HEK293T (cell line): ENCODE measurements at regions not wholly inside any gene's neighbourhood (a gene's known extent, or its start where the extent isn't known, plus 50 kb on each side); places are given as distances from the start of the nearest gene placed in this dataset.

ENCODE experiments used
- CTCF ChIA-PET: fragments of 350-600 bp; formaldehyde crosslinking; extraction: SDS; loops from one replicate; lab custom pipeline; 2021; ENCODE audit warnings: antibody characterized with exemption, inconsistent platforms; lab: Yijun Ruan, JAX
- POLR2A ChIA-PET: fragments of 350-600 bp; formaldehyde crosslinking; extraction: SDS; loops from one replicate; lab custom pipeline; 2020; ENCODE audit warnings: antibody characterized with exemption, inconsistent platforms; lab: Yijun Ruan, JAX
- DNase-seq: peaks from one replicate; pipeline ENCODE4 v3.0.0; 2012; ENCODE audit warnings: mixed read lengths; ENCODE audit errors: extremely low spot score
- ARNT ChIP-seq: fragments of 450-650 bp; IDR thresholded peaks from 2 replicates; pipeline ENCODE4 v1.6.1; 2017; ENCODE audit warnings: mild to moderate bottlenecking
- BHLHE40 ChIP-seq: fragments of 450-650 bp; IDR thresholded peaks from 2 replicates; pipeline ENCODE4 v1.6.1; 2016; ENCODE audit warnings: mild to moderate bottlenecking, moderate library complexity, borderline replicate concordance
- CTBP1 ChIP-seq: fragments of 450-650 bp; IDR thresholded peaks from 2 replicates; pipeline ENCODE4 v1.6.1; 2016; ENCODE audit warnings: borderline replicate concordance
- ELF4 ChIP-seq: fragments of 450-650 bp; IDR thresholded peaks from 2 replicates; pipeline ENCODE4 v1.6.1; 2017; ENCODE audit warnings: antibody characterized with exemption
- FOXA1 ChIP-seq: fragments of 450-650 bp; IDR thresholded peaks from 2 replicates; pipeline ENCODE4 v1.6.1; 2016; ENCODE audit warnings: mild to moderate bottlenecking
- FOXK2 ChIP-seq: fragments of 450-650 bp; IDR thresholded peaks from 2 replicates; pipeline ENCODE4 v1.6.1; 2016; ENCODE audit warnings: mild to moderate bottlenecking
- FOXM1 ChIP-seq: fragments of 450-650 bp; IDR thresholded peaks from 2 replicates; pipeline ENCODE4 v1.6.1; 2017; ENCODE audit warnings: mild to moderate bottlenecking, borderline replicate concordance
- HDGF ChIP-seq: fragments of 450-650 bp; IDR thresholded peaks from 2 replicates; pipeline ENCODE4 v1.6.1; 2017; ENCODE audit warnings: antibody characterized with exemption, borderline replicate concordance
- L3MBTL2 ChIP-seq: fragments of 450-650 bp; conservative IDR thresholded peaks from 2 replicates; pipeline ENCODE4 v1.6.1; 2016; ENCODE audit warnings: mild to moderate bottlenecking
- LEF1 ChIP-seq: fragments of 450-650 bp; IDR thresholded peaks from 2 replicates; pipeline ENCODE4 v1.6.1; 2017; ENCODE audit warnings: mild to moderate bottlenecking, borderline replicate concordance
- NFRKB ChIP-seq: fragments of 450-650 bp; IDR thresholded peaks from 2 replicates; pipeline ENCODE4 v1.6.1; 2016; ENCODE audit warnings: mild to moderate bottlenecking, moderate library complexity
- PKNOX1 ChIP-seq: fragments of 450-650 bp; IDR thresholded peaks from 2 replicates; pipeline ENCODE4 v1.6.1; 2016
- SP1 ChIP-seq: fragments of 450-650 bp; IDR thresholded peaks from 2 replicates; pipeline ENCODE4 v1.6.1; 2017
- SUZ12 ChIP-seq: fragments of 450-650 bp; IDR thresholded peaks from 2 replicates; pipeline ENCODE4 v1.6.1; 2016; ENCODE audit warnings: mild to moderate bottlenecking
- TARDBP ChIP-seq: fragments of 450-650 bp; IDR thresholded peaks from 2 replicates; pipeline ENCODE4 v1.6.1; 2016
- ZNF384 ChIP-seq: fragments of 450-650 bp; IDR thresholded peaks from 2 replicates; pipeline ENCODE4 v1.6.1; 2016

GRCh38 chr5:67305913-67306710 lies 109.5 kb upstream of the CD180 start:
- no peak for DNase-seq
- CTCF ChIA-PET: no interaction called here
- POLR2A ChIA-PET: interaction anchor here (0.6 kb wide), 1 partner anchor 17 kb away, joined by 3 read pairs; no protein-coding TSS in a partner anchor

GRCh38 chr5:67305401-67305800 lies 108.8 kb upstream of the CD180 start:
- no peak for TF ChIP-seq SP1
- no peak for TF ChIP-seq HDGF
- no peak for TF ChIP-seq SUZ12
- no peak for TF ChIP-seq ARNT
- TF ChIP-seq BHLHE40: no peak
- no peak for TF ChIP-seq FOXM1
- no peak for TF ChIP-seq ZNF384
- TF ChIP-seq PKNOX1: no peak
- no peak for TF ChIP-seq CTBP1
- TF ChIP-seq NFRKB: no peak
- TF ChIP-seq L3MBTL2: no peak
- no peak for TF ChIP-seq FOXA1
- no peak for TF ChIP-seq FOXK2
- no peak for TF ChIP-seq LEF1
- TF ChIP-seq ELF4: no peak
- TF ChIP-seq TARDBP: no peak
- DNase-seq: no peak
- POLR2A ChIA-PET: no interaction called here
- CTCF ChIA-PET: no interaction called here

More at GRCh38 chr5:67305913-67306710, 109.5 kb upstream of the CD180 start:
- no peak for TF ChIP-seq NFRKB
- no peak for TF ChIP-seq ELF4
- no peak for TF ChIP-seq FOXA1
- no peak for TF ChIP-seq FOXM1
- TF ChIP-seq L3MBTL2: no peak
- TF ChIP-seq CTBP1: no peak
- no peak for TF ChIP-seq SUZ12
- TF ChIP-seq BHLHE40: no peak

- no peak for DNase-seq
- ChIA-PET POLR2A (no interaction called here), CTCF (no interaction called here)
- TF ChIP-seq FOXM1 (no peak), TARDBP (no peak), ARNT (no peak), HDGF (no peak), ELF4 (no peak), FOXK2 (no peak)
Measured at GRCh38 chr5:67303356-67303755, 106.8 kb upstream of the CD180 start.

- CTCF ChIA-PET: no interaction called here
- POLR2A ChIA-PET: no interaction called here
- TF ChIP-seq FOXA1 (no peak), TARDBP (no peak), PKNOX1 (no peak), CTBP1 (no peak), FOXK2 (no peak), BHLHE40 (no peak), SP1 (no peak)
- no peak for DNase-seq
Measured at GRCh38 chr5:67301285-67301903, 104.8 kb upstream of the CD180 start.

- ChIA-PET POLR2A (no interaction called here), CTCF (no interaction called here)
- DNase-seq: no peak
Measured at GRCh38 chr5:67300326-67300725, 103.7 kb upstream of the CD180 start.

GRCh38 chr5:67299231-67299735 lies 102.7 kb upstream of the CD180 start:
- no peak for TF ChIP-seq ZNF384
- TF ChIP-seq CTBP1: no peak
- no peak for TF ChIP-seq TARDBP
- TF ChIP-seq ARNT: no peak
- TF ChIP-seq HDGF: no peak
- no peak for TF ChIP-seq SUZ12
- no peak for TF ChIP-seq SP1
- no peak for TF ChIP-seq FOXM1
- TF ChIP-seq PKNOX1: no peak
- no peak for TF ChIP-seq FOXA1
- TF ChIP-seq L3MBTL2: no peak
- TF ChIP-seq LEF1: no peak
- no peak for TF ChIP-seq NFRKB
- TF ChIP-seq BHLHE40: no peak
- no peak for TF ChIP-seq ELF4
- no peak for TF ChIP-seq FOXK2
- CTCF ChIA-PET: interaction anchor here (0.6 kb wide), 1 partner anchor 451 kb away, joined by 4 read pairs; no protein-coding TSS in a partner anchor
- POLR2A ChIA-PET: no interaction called here
- DNase-seq: no peak

More at GRCh38 chr5:67300326-67300725, 103.7 kb upstream of the CD180 start:
- TF ChIP-seq FOXM1: no peak
